HTR-8/SVneo (cell line): ENCODE measurements at regions not wholly inside any gene's neighbourhood (a gene's known extent, or its start where the extent isn't known, plus 50 kb on each side); places are given as distances from the start of the nearest gene placed in this dataset.

Experiments used
- DNase-seq: peaks from one replicate; pipeline ENCODE4 v3.0.0; 2011; ENCODE audit warnings: low spot score, mixed read lengths; ENCODE audit not compliant: insufficient read length
- FAIRE-seq: peaks from 2 replicates; lab custom pipeline; 2011; peaks lifted over from hg19 to GRCh38; lab: Jason Lieb, UNC

- no peak for FAIRE-seq
- DNase-seq, result no peak
Measured at GRCh38 chr13:30151388-30151787, 156.0 kb downstream of the KATNAL1 start.

GRCh38 chr13:30149248-30149647 is 158.1 kb downstream of the KATNAL1 start:
- FAIRE-seq, result no peak
- DNase-seq, result no peak

- no peak for DNase-seq
- FAIRE-seq, result no peak
Measured at GRCh38 chr13:30148786-30149185, 158.6 kb downstream of the KATNAL1 start.

- FAIRE-seq (no peak), DNase-seq (no peak)
Measured at GRCh38 chr13:30148171-30148754, 159.1 kb downstream of the KATNAL1 start.

GRCh38 chr13:30147421-30147820 is 159.9 kb downstream of the KATNAL1 start:
- DNase-seq, result no peak
- no peak for FAIRE-seq

- DNase-seq, result no peak
- FAIRE-seq, result no peak
Measured at GRCh38 chr13:30147015-30147414, 160.3 kb downstream of the KATNAL1 start.

- FAIRE-seq (no peak), DNase-seq (no peak)
Measured at GRCh38 chr13:30145709-30146367, 161.5 kb downstream of the KATNAL1 start.

- no peak for FAIRE-seq
- no peak for DNase-seq
Measured at GRCh38 chr13:30143666-30144400, 163.5 kb downstream of the KATNAL1 start.

GRCh38 chr13:30142486-30143211 is 164.7 kb downstream of the KATNAL1 start:
- FAIRE-seq (no peak), DNase-seq (peak; percentile 51)

- no peak for FAIRE-seq
Measured at GRCh38 chr13:30141775-30142485, 165.4 kb downstream of the KATNAL1 start.

GRCh38 chr13:30140973-30141372 is 166.4 kb downstream of the KATNAL1 start:
- DNase-seq (no peak), FAIRE-seq (no peak)

More at GRCh38 chr13:30141775-30142485, 165.4 kb downstream of the KATNAL1 start:
- DNase-seq, result no peak

GRCh38 chr13:30138511-30138910 is 168.8 kb downstream of the KATNAL1 start:
- DNase-seq (no peak), FAIRE-seq (no peak)

- FAIRE-seq, result no peak
Measured at GRCh38 chr13:30135868-30136267, 171.5 kb downstream of the KATNAL1 start.

GRCh38 chr13:30135351-30135750 is 172.0 kb downstream of the KATNAL1 start:
- FAIRE-seq, result no peak

More at GRCh38 chr13:30135868-30136267, 171.5 kb downstream of the KATNAL1 start:
- DNase-seq, result no peak

GRCh38 chr13:30134578-30134977 is 172.8 kb downstream of the KATNAL1 start:
- no peak for DNase-seq
- no peak for FAIRE-seq

More at GRCh38 chr13:30135351-30135750, 172.0 kb downstream of the KATNAL1 start:
- DNase-seq, result no peak

GRCh38 chr13:30133996-30134395 is 173.4 kb downstream of the KATNAL1 start:
- DNase-seq, result no peak
- FAIRE-seq, result no peak

GRCh38 chr13:30133554-30133912 is 173.8 kb downstream of the KATNAL1 start:
- FAIRE-seq (no peak), DNase-seq (no peak)

- DNase-seq, result peak; percentile 78
- no peak for FAIRE-seq
Measured at GRCh38 chr13:30132623-30133553, 174.5 kb downstream of the KATNAL1 start.

- no peak for FAIRE-seq
- no peak for DNase-seq
Measured at GRCh38 chr13:30129411-30129810, 177.9 kb downstream of the KATNAL1 start.
